AG04450 (cell line): ENCODE measurements at regions not wholly inside any gene's neighbourhood (a gene's known extent, or its start where the extent isn't known, plus 50 kb on each side); places are given as distances from the start of the nearest gene placed in this dataset.

Experiments used
- CTCF ChIA-PET: fragments of 300-600, 350-600 bp; formaldehyde crosslinking; extraction: SDS; loops from one replicate; lab custom pipeline; 2022; ENCODE audit warnings: antibody characterized with exemption, inconsistent platforms; lab: Charles Lee
- POLR2A ChIA-PET: fragments of 350-600 bp; formaldehyde crosslinking; extraction: SDS; loops from one replicate; lab custom pipeline; 2021; ENCODE audit warnings: antibody characterized with exemption, inconsistent platforms; lab: Yijun Ruan, JAX
- DNase-seq: peaks from one replicate; pipeline ENCODE4 v3.0.0-alpha.2; 2011; ENCODE audit warnings: low read depth, low spot score
- H3K27ac ChIP-seq: one replicate; pipeline ENCODE4 v1.5.1; 2012; ENCODE audit warnings: low read depth, low read length, control low read depth
- H3K27me3 ChIP-seq: one replicate; pipeline ENCODE4 v1.6.0; 2012; ENCODE audit warnings: low read length; ENCODE audit not compliant: control insufficient read depth, insufficient read depth
- H3K4me3 ChIP-seq: 2 replicates; pipeline ENCODE4 v1.5.1; 2011; ENCODE audit warnings: mild to moderate bottlenecking, low read depth, low read length, control low read depth
- H3K9me3 ChIP-seq: 2 replicates; pipeline ENCODE4 v1.5.1; 2012; ENCODE audit warnings: low read length; ENCODE audit not compliant: control insufficient read depth, insufficient read depth
- CTCF ChIP-seq: IDR thresholded peaks from 2 replicates; pipeline ENCODE4 v1.5.1; 2011; ENCODE audit warnings: low read depth, low read length, control low read depth, inconsistent platforms

GRCh38 chr22:48251629-48252028 lies 1489.2 kb downstream of the TBC1D22A start:
- no peak overlapping the region for H3K4me3 ChIP-seq
- no peak for TF ChIP-seq CTCF
- H3K27me3 ChIP-seq = no peaks in the 10 kb centered on the region
- no peak overlapping the region for H3K27ac ChIP-seq
- peaks cover 77% of the 10 kb centered on the region for H3K9me3 ChIP-seq
- ChIA-PET POLR2A (no interaction called here), CTCF (no interaction called here)
- DNase-seq = no peak

DNA sequence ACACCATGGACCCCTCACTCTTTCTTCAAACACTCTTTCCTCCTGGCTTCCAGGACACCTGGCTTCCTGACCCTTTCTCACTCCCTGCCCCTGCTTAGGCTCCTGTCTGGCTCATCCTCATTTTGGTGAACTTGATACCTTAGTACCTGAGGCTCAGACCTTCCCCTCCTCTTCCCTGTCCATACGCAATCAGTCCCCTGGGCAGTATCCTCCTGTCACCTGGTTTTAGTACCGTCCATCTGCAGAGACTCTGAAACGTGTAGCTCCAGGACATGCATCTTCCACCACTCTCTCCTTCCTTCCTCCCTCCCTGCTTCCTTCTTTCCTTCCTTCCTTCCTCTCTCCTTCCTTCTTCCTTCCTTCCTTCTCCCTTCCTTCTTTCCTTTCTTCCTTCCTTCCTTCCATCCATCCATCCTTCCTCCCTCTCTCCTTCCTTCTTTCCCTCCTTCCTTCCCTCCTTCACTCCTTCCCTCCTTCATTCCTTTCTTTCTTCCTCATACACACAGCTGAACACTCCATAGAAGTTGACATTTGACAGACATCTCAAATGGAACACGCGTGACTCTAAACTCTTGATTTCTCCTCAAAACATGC lies 1488.6 kb downstream of the TBC1D22A start:
- Histone ChIP-seq H3K27me3 (no peaks in the 10 kb centered on the region), H3K4me3 (no peak overlapping the region), H3K27ac (no peak overlapping the region), H3K9me3 (peaks cover 77% of the 10 kb centered on the region)
- no peak for DNase-seq
- TF ChIP-seq CTCF = no peak
- ChIA-PET POLR2A (no interaction called here), CTCF (no interaction called here)

GRCh38 chr22:48250286-48250895 lies 1487.9 kb downstream of the TBC1D22A start:
- Histone ChIP-seq H3K4me3 (no peak overlapping the region), H3K27ac (no peak overlapping the region), H3K9me3 (peaks cover 77% of the 10 kb centered on the region), H3K27me3 (no peaks in the 10 kb centered on the region)
- ChIA-PET POLR2A (no interaction called here), CTCF (no interaction called here)
- DNase-seq = no peak
- no peak for TF ChIP-seq CTCF

GRCh38 chr22:48249713-48250268 lies 1487.3 kb downstream of the TBC1D22A start:
- CTCF ChIA-PET = no interaction called here

More at GRCh38 chr22:48249713-48250268, 1487.3 kb downstream of the TBC1D22A start:
- H3K4me3 ChIP-seq = no peak overlapping the region
- H3K9me3 ChIP-seq = peaks cover 76% of the 10 kb centered on the region
- no peak for DNase-seq
- TF ChIP-seq CTCF = no peak
- POLR2A ChIA-PET = no interaction called here
- no peak overlapping the region for H3K27ac ChIP-seq
- H3K27me3 ChIP-seq = no peaks in the 10 kb centered on the region
